ENCODE measurements at regions not wholly inside any gene's neighbourhood (a gene's known extent, or its start where the extent isn't known, plus 50 kb on each side); places are given as distances from the start of the nearest gene placed in this dataset.
"Not testable (repeated sequence)": the region's sequence is repeated elsewhere in the genome, so short reads cannot be mapped to it uniquely, and the experiment has no call there.

GRCh38 chr18:61637905-61638595, 254.8 kb downstream of the RNF152 start:
- Mint-ChIP-seq H3K4me1 (peaks cover 0 to 2% (median 0%) of the 10 kb centered on the region in 4 donors), H3K9me3 (no peaks in the 10 kb centered on the region), H3K36me3 (no peaks in the 10 kb centered on the region), H3K27me3 (peaks cover 4 to 9% of the 10 kb centered on the region in 2 donors), H3K4me3 (no peak overlapping the region), H3K27ac (no peak overlapping the region)
- ChIA-PET POLR2A (ENCODE audit: partially characterized antibody) (no interaction called here), CTCF (ENCODE audit: partially characterized antibody) (interaction anchor here (1.4 to 1.8 kb wide), 3 partner anchors 263 to 495 kb away, joined by 5 to 7 read pairs (median 6); no protein-coding TSS in a partner anchor)
- Histone ChIP-seq H3K36me3 (ENCODE audit: insufficient read depth, low read length) (no peaks in the 10 kb centered on the region), H3K4me3 (ENCODE audit: low read length in 2 of 2) (no peak overlapping the region), H3K27me3 (ENCODE audit: insufficient read depth, low read length) (peaks cover 3% of the 10 kb centered on the region), H3K4me1 (ENCODE audit: insufficient read depth, low read length) (no peaks in the 10 kb centered on the region), H3K27ac (ENCODE audit: low read depth, low read length) (no peak overlapping the region), H3K9me3 (ENCODE audit: control insufficient read depth in 1 of 2, low read length in 2 of 2) (no peaks in the 10 kb centered on the region)
- no peak for DNase-seq
- intact Hi-C loops (cut with micrococcal nuclease): loop anchor here (5.0 kb wide), 1 partner anchor 254 kb away; the partner anchor contains the start of gene RNF152

- intact Hi-C loops (cut with micrococcal nuclease): loop anchor here (5.0 kb wide), 1 partner anchor 255 kb away; the partner anchor contains the start of gene RNF152
- CTCF ChIA-PET (ENCODE audit: partially characterized antibody): interaction anchor here (1.0 to 1.8 kb wide), 4 partner anchors 9 to 496 kb away, joined by 3 to 7 read pairs (median 6); no protein-coding TSS in a partner anchor
- peaks cover 4 to 7% of the 10 kb centered on the region in 2 donors for H3K27me3 Mint-ChIP-seq
Observed at GRCh38 chr18:61637319-61637718, 255.5 kb downstream of the RNF152 start.

GRCh38 chr18:61635901-61636528, 256.8 kb downstream of the RNF152 start:
- CTCF ChIA-PET (ENCODE audit: partially characterized antibody): interaction anchor here (0.7 to 1.8 kb wide), 7 partner anchors 8 to 1790 kb away, joined by 3 to 7 read pairs (median 3); no protein-coding TSS in a partner anchor

More at GRCh38 chr18:61637319-61637718, 255.5 kb downstream of the RNF152 start:
- Mint-ChIP-seq H3K27ac (no peak overlapping the region), H3K9me3 (no peaks in the 10 kb centered on the region), H3K36me3 (no peaks in the 10 kb centered on the region), H3K4me3 (no peak overlapping the region), H3K4me1 (peaks cover 0 to 2% (median 0%) of the 10 kb centered on the region in 4 donors)
- H3K36me3 ChIP-seq (ENCODE audit: insufficient read depth, low read length): no peaks in the 10 kb centered on the region
- POLR2A ChIA-PET (ENCODE audit: partially characterized antibody): no interaction called here
- H3K4me3 ChIP-seq (ENCODE audit: low read length in 2 of 2): no peak overlapping the region
- no peaks in the 10 kb centered on the region for H3K9me3 ChIP-seq (ENCODE audit: control insufficient read depth in 1 of 2, low read length in 2 of 2)
- no peak overlapping the region for H3K27ac ChIP-seq (ENCODE audit: low read depth, low read length)
- DNase-seq: no peak
- H3K27me3 ChIP-seq (ENCODE audit: insufficient read depth, low read length): peaks cover 3% of the 10 kb centered on the region
- no peaks in the 10 kb centered on the region for H3K4me1 ChIP-seq (ENCODE audit: insufficient read depth, low read length)

GRCh38 chr18:61628085-61628484, 264.7 kb downstream of the RNF152 start:
- no peaks in the 10 kb centered on the region for H3K36me3 ChIP-seq (ENCODE audit: insufficient read depth, low read length)
- H3K9me3 ChIP-seq (ENCODE audit: control insufficient read depth in 1 of 2, low read length in 2 of 2): no peaks in the 10 kb centered on the region
- no peak overlapping the region for H3K27ac ChIP-seq (ENCODE audit: low read depth, low read length)
- no peak overlapping the region for H3K4me3 ChIP-seq (ENCODE audit: low read length in 2 of 2)
- ChIA-PET POLR2A (ENCODE audit: partially characterized antibody) (no interaction called here), CTCF (ENCODE audit: partially characterized antibody) (interaction anchor here (1.4 kb wide), 1 partner anchor 8 kb away, joined by 3 read pairs; no protein-coding TSS in a partner anchor)
- intact Hi-C loops (cut with micrococcal nuclease): no loop called here
- Mint-ChIP-seq H3K27me3 (peaks cover 0 to 6% of the 10 kb centered on the region in 2 donors), H3K36me3 (no peaks in the 10 kb centered on the region), H3K27ac (no peak overlapping the region), H3K4me3 (no peak overlapping the region), H3K4me1 (no peaks in the 10 kb centered on the region), H3K9me3 (no peaks in the 10 kb centered on the region)
- no peaks in the 10 kb centered on the region for H3K4me1 ChIP-seq (ENCODE audit: insufficient read depth, low read length)
- DNase-seq: no peak
- H3K27me3 ChIP-seq (ENCODE audit: insufficient read depth, low read length): peaks cover 4% of the 10 kb centered on the region

More at GRCh38 chr18:61635901-61636528, 256.8 kb downstream of the RNF152 start:
- no peaks in the 10 kb centered on the region for H3K36me3 ChIP-seq (ENCODE audit: insufficient read depth, low read length)
- Mint-ChIP-seq H3K36me3 (no peaks in the 10 kb centered on the region), H3K27ac (no peak overlapping the region), H3K27me3 (peaks cover 4 to 7% of the 10 kb centered on the region in 2 donors), H3K4me3 (no peak overlapping the region), H3K9me3 (no peaks in the 10 kb centered on the region), H3K4me1 (peaks cover 0 to 2% (median 0%) of the 10 kb centered on the region in 4 donors)
- no peak overlapping the region for H3K4me3 ChIP-seq (ENCODE audit: low read length in 2 of 2)
- H3K27me3 ChIP-seq (ENCODE audit: insufficient read depth, low read length): peaks cover 3% of the 10 kb centered on the region
- no peaks in the 10 kb centered on the region for H3K9me3 ChIP-seq (ENCODE audit: control insufficient read depth in 1 of 2, low read length in 2 of 2)
- peak in 4 of 5 donors; percentile 26 to 41 (median 34) for DNase-seq
- intact Hi-C loops (cut with micrococcal nuclease): loop anchor here (1.0 to 5.0 kb wide), 3 partner anchors 256 to 495 kb away; partner anchors contain the start of gene RNF152
- H3K4me1 ChIP-seq (ENCODE audit: insufficient read depth, low read length): no peaks in the 10 kb centered on the region
- H3K27ac ChIP-seq (ENCODE audit: low read depth, low read length): no peak overlapping the region
- POLR2A ChIA-PET (ENCODE audit: partially characterized antibody): no interaction called here

- CTCF ChIA-PET (ENCODE audit: partially characterized antibody); H3K36me3 ChIP-seq (ENCODE audit: insufficient read depth, low read length); H3K27ac Mint-ChIP-seq; H3K4me1 Mint-ChIP-seq; DNase-seq; intact Hi-C loops (cut with micrococcal nuclease); H3K9me3 Mint-ChIP-seq; H3K27me3 Mint-ChIP-seq; H3K4me3 Mint-ChIP-seq; H3K9me3 ChIP-seq (ENCODE audit: control insufficient read depth in 1 of 2, low read length in 2 of 2); H3K4me3 ChIP-seq (ENCODE audit: low read length in 2 of 2); H3K4me1 ChIP-seq (ENCODE audit: insufficient read depth, low read length); H3K27me3 ChIP-seq (ENCODE audit: insufficient read depth, low read length); H3K27ac ChIP-seq (ENCODE audit: low read depth, low read length); H3K36me3 Mint-ChIP-seq: not testable (repeated sequence)
- POLR2A ChIA-PET (ENCODE audit: partially characterized antibody): interaction anchor here (0.6 kb wide), 1 partner anchor 24 kb away, joined by 6 read pairs; no protein-coding TSS in a partner anchor
Observed at GRCh38 chr18:61624631-61625030, 268.2 kb downstream of the RNF152 start.

GRCh38 chr18:61619783-61620182, 273.0 kb downstream of the RNF152 start:
- Mint-ChIP-seq H3K9me3 (peaks cover 0 to 2% (median 0%) of the 10 kb centered on the region in 8 donors), H3K36me3 (no peaks in the 10 kb centered on the region), H3K27me3 (peaks cover 1 to 6% of the 10 kb centered on the region in 2 donors), H3K4me1 (no peaks in the 10 kb centered on the region), H3K27ac (no peak overlapping the region), H3K4me3 (no peak overlapping the region)
- ChIA-PET CTCF (ENCODE audit: partially characterized antibody) (no interaction called here), POLR2A (ENCODE audit: partially characterized antibody) (no interaction called here)
- no peaks in the 10 kb centered on the region for H3K27me3 ChIP-seq (ENCODE audit: insufficient read depth, low read length)
- H3K9me3 ChIP-seq (ENCODE audit: control insufficient read depth in 1 of 2, low read length in 2 of 2): no peaks in the 10 kb centered on the region
- H3K4me3 ChIP-seq (ENCODE audit: low read length in 2 of 2): no peak overlapping the region
- no peaks in the 10 kb centered on the region for H3K36me3 ChIP-seq (ENCODE audit: insufficient read depth, low read length)
- no peak for DNase-seq
- H3K27ac ChIP-seq (ENCODE audit: low read depth, low read length): no peak overlapping the region
- no peaks in the 10 kb centered on the region for H3K4me1 ChIP-seq (ENCODE audit: insufficient read depth, low read length)
- intact Hi-C loops (cut with micrococcal nuclease): no loop called here

- Histone ChIP-seq H3K4me1 (ENCODE audit: insufficient read depth, low read length) (no peaks in the 10 kb centered on the region), H3K36me3 (ENCODE audit: insufficient read depth, low read length) (no peaks in the 10 kb centered on the region), H3K27ac (ENCODE audit: low read depth, low read length) (no peak overlapping the region), H3K9me3 (ENCODE audit: control insufficient read depth in 1 of 2, low read length in 2 of 2) (no peaks in the 10 kb centered on the region), H3K4me3 (ENCODE audit: low read length in 2 of 2) (no peak overlapping the region), H3K27me3 (ENCODE audit: insufficient read depth, low read length) (no peaks in the 10 kb centered on the region)
- Mint-ChIP-seq H3K36me3 (no peaks in the 10 kb centered on the region), H3K27ac (no peak overlapping the region), H3K9me3 (peaks cover 0 to 2% (median 0%) of the 10 kb centered on the region in 8 donors), H3K4me1 (no peaks in the 10 kb centered on the region), H3K27me3 (peaks cover 2 to 10% of the 10 kb centered on the region in 2 donors), H3K4me3 (no peak overlapping the region)
- ChIA-PET CTCF (ENCODE audit: partially characterized antibody) (no interaction called here), POLR2A (ENCODE audit: partially characterized antibody) (no interaction called here)
- no peak for DNase-seq
- intact Hi-C loops (cut with micrococcal nuclease): no loop called here
Observed at GRCh38 chr18:61618816-61619215, 274.0 kb downstream of the RNF152 start.
